DOHH2 (cell line): ENCODE measurements at regions not wholly inside any gene's neighbourhood (a gene's known extent, or its start where the extent isn't known, plus 50 kb on each side); places are given as distances from the start of the nearest gene placed in this dataset.

Experiments used
- EZH2phosphoT487 ChIP-seq: fragments of 200-600 bp; sonication (generic); IDR thresholded peaks from 2 replicates; pipeline ENCODE4 v1.6.1; 2017; ENCODE audit warnings: borderline replicate concordance, mild to moderate bottlenecking, antibody characterized with exemption, low read length, moderate library complexity, mixed read lengths
- TF ChIP-seq, protein P1 (sequence below): fragments of 200-600 bp; sonication (generic); IDR thresholded peaks from one replicate; pipeline ENCODE4 v1.5.1; 2014; ENCODE audit warnings: antibody characterized with exemption, mild to moderate bottlenecking, low read depth, low read length; ENCODE audit not compliant: poor library complexity, severe bottlenecking

- TF ChIP-seq, protein P1, sequence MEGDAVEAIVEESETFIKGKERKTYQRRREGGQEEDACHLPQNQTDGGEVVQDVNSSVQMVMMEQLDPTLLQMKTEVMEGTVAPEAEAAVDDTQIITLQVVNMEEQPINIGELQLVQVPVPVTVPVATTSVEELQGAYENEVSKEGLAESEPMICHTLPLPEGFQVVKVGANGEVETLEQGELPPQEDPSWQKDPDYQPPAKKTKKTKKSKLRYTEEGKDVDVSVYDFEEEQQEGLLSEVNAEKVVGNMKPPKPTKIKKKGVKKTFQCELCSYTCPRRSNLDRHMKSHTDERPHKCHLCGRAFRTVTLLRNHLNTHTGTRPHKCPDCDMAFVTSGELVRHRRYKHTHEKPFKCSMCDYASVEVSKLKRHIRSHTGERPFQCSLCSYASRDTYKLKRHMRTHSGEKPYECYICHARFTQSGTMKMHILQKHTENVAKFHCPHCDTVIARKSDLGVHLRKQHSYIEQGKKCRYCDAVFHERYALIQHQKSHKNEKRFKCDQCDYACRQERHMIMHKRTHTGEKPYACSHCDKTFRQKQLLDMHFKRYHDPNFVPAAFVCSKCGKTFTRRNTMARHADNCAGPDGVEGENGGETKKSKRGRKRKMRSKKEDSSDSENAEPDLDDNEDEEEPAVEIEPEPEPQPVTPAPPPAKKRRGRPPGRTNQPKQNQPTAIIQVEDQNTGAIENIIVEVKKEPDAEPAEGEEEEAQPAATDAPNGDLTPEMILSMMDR, result no peak
- TF ChIP-seq EZH2phosphoT487, result no peak
These were observed 309.0 kb downstream of the CMPK2 start for GRCh38 chr2:6556755-6557154.
